HCT116 (cell line): ENCODE measurements at regions not wholly inside any gene's neighbourhood (a gene's known extent, or its start where the extent isn't known, plus 50 kb on each side); places are given as distances from the start of the nearest gene placed in this dataset.

Experiments used
- ATAC-seq: fragments of 200-7000 bp; cut with Tn5 transposase; 2 replicates; pipeline ENCODE4 v1.9.1; 2020; ENCODE audit warnings: mild to moderate bottlenecking, moderate library complexity
- BruUV-seq: library from RNA; stranded (reverse); fragments of 400-500 nt; replicated peaks from 2 replicates; lab custom pipeline; 2021; lab: Mats Ljungman, UMichigan
- CTCF ChIA-PET: fragments of 300-600 bp; sonication (Branson Sonifier 250); formaldehyde crosslinking; loops from one replicate; lab custom pipeline; 2021; ENCODE audit warnings: antibody characterized with exemption; lab: Charles Lee
- POLR2A ChIA-PET: fragments of 300-600, 350-600 bp; sonication (Branson Sonifier 250); formaldehyde crosslinking; loops from one replicate; lab custom pipeline; 2021; ENCODE audit warnings: antibody characterized with exemption; lab: Charles Lee
- RAD21 ChIA-PET, 2 experiments: fragments of 300-600 bp; sonication (Branson Sonifier 250); formaldehyde crosslinking; loops; one replicate each; lab custom pipeline; 2023; ENCODE audit warnings: low total read pairs in 2 of 2; ENCODE audit not compliant: uncharacterized antibody in 2 of 2, unreplicated experiment in 2 of 2, low non-redundant PET in 1 of 2; lab: Charles Lee
- DNase-seq: peaks from one replicate; pipeline ENCODE4 v3.0.0-alpha.2; 2010; ENCODE audit warnings: low read depth, low spot score
- H2AFZ ChIP-seq: fragments of 200-600 bp; shearing (Covaris generic), sonication (generic); 2 replicates; pipeline ENCODE4 v1.6.1; 2017; ENCODE audit warnings: low read depth, mixed run types, mixed read lengths, antibody characterized with exemption, low read length; ENCODE audit not compliant: poor library complexity, severe bottlenecking
- H3K27ac ChIP-seq: 2 replicates; pipeline ENCODE4 v1.5.1; 2012; ENCODE audit warnings: low read depth, low read length
- H3K27me3 ChIP-seq: fragments of 200-600 bp; sonication (generic); 2 replicates; pipeline ENCODE4 v1.6.1; 2016; ENCODE audit warnings: mixed run types, low read length, mixed read lengths; ENCODE audit not compliant: insufficient read depth
- H3K36me3 ChIP-seq, 2 experiments: fragments of 200-500 bp in 1 of 2; fragments of 200-600 bp in 1 of 2; sonication (Bioruptor generic) in 1 of 2; sonication (generic) in 1 of 2; 2 replicates each; pipeline versions ENCODE4 v1.5.1 to v1.6.1; 2014 to 2016; ENCODE audit warnings: low read length in 2 of 2, inconsistent platforms in 1 of 2, mixed read lengths in 1 of 2, mixed run types in 1 of 2; ENCODE audit not compliant: insufficient read depth in 2 of 2, control insufficient read depth in 1 of 2
- H3K4me1 ChIP-seq, 2 experiments: fragments of 200-600 bp in 1 of 2; sonication (generic) in 1 of 2; 2 replicates each; pipeline versions ENCODE4 v1.5.1 to v1.6.1; 2012 to 2017; ENCODE audit warnings: low read length in 2 of 2, inconsistent platforms in 1 of 2, mild to moderate bottlenecking in 1 of 2, mixed read lengths in 1 of 2, mixed run types in 1 of 2, moderate library complexity in 1 of 2; ENCODE audit not compliant: insufficient read depth in 2 of 2, control insufficient read depth in 1 of 2
- H3K4me2 ChIP-seq: fragments of 200-600 bp; sonication (generic); 2 replicates; pipeline ENCODE4 v1.6.1; 2017; ENCODE audit warnings: mixed run types, low read length, mixed read lengths
- H3K4me3 ChIP-seq, 2 experiments: fragments of 200-600 bp in 1 of 2; sonication (generic) in 1 of 2; replicated peaks in 1 of 2; 2 replicates each; pipeline ENCODE4 v1.5.1; 2011 to 2016; ENCODE audit warnings: low read length in 2 of 2, control low read depth in 1 of 2, low read depth in 1 of 2, mild to moderate bottlenecking in 1 of 2, mixed read lengths in 1 of 2, mixed run types in 1 of 2
- H3K79me2 ChIP-seq: fragments of 200-600 bp; sonication (generic); 2 replicates; pipeline ENCODE4 v1.6.1; 2017; ENCODE audit warnings: mild to moderate bottlenecking, mixed run types, low read length, moderate library complexity, mixed read lengths; ENCODE audit not compliant: insufficient read depth
- H3K9ac ChIP-seq: fragments of 200-600 bp; sonication (generic); 2 replicates; pipeline ENCODE4 v1.6.1; 2016; ENCODE audit warnings: low read length, mixed read lengths
- H3K9me2 ChIP-seq: fragments of 200-600 bp; sonication (generic), shearing (Covaris generic); 2 replicates; pipeline ENCODE4 v1.6.1; 2017; ENCODE audit warnings: mixed run types, mild to moderate bottlenecking, moderate library complexity; ENCODE audit not compliant: insufficient read depth
- H3K9me3 ChIP-seq, 2 experiments: fragments of 200-500 bp in 1 of 2; fragments of 200-600 bp in 1 of 2; sonication (Bioruptor generic) in 1 of 2; sonication (generic) in 1 of 2; 2 replicates each; pipeline ENCODE4 v1.6.1; 2014 to 2017; ENCODE audit warnings: low read length in 2 of 2, mixed read lengths in 2 of 2, inconsistent platforms in 1 of 2, low read depth in 1 of 2, mild to moderate bottlenecking in 1 of 2, mixed run types in 1 of 2, moderate library complexity in 1 of 2; ENCODE audit not compliant: control insufficient read depth in 1 of 2, insufficient read depth in 1 of 2
- H4K20me1 ChIP-seq: fragments of 200-600 bp; sonication (generic), shearing (Covaris generic); 2 replicates; pipeline ENCODE4 v1.6.1; 2017; ENCODE audit warnings: mixed run types, mild to moderate bottlenecking, moderate library complexity; ENCODE audit not compliant: insufficient read depth
- ATF3 ChIP-seq: IDR thresholded peaks from 2 replicates; pipeline ENCODE4 v1.6.1; 2012
- CTCF ChIP-seq, 3 experiments: fragments of 200-600 bp in 1 of 3; sonication (generic) in 1 of 3; IDR thresholded peaks in 2 of 3; conservative IDR thresholded peaks in 1 of 3; 2 replicates each; pipeline ENCODE4 v1.5.1; 2012 to 2017; ENCODE audit warnings: low read depth in 2 of 3, low read length in 2 of 3, antibody characterized with exemption in 1 of 3, borderline replicate concordance in 1 of 3, control low read depth in 1 of 3, mild to moderate bottlenecking in 1 of 3, mixed read lengths in 1 of 3, mixed run types in 1 of 3, moderate library complexity in 1 of 3; ENCODE audit not compliant: insufficient read depth in 1 of 3
- ELF1 ChIP-seq: IDR thresholded peaks from 2 replicates; pipeline ENCODE4 v1.6.1; 2012; ENCODE audit warnings: low read depth, borderline replicate concordance
- EZH2 ChIP-seq: fragments of 200-600 bp; sonication (generic); IDR thresholded peaks from 2 replicates; pipeline ENCODE4 v1.6.1; 2017; ENCODE audit warnings: antibody characterized with exemption, mixed run types
- POLR2AphosphoS5 ChIP-seq: IDR thresholded peaks from 2 replicates; pipeline ENCODE4 v1.6.1; 2011; ENCODE audit warnings: mild to moderate bottlenecking, low read depth, low read length, moderate library complexity
- RAD21 ChIP-seq: IDR thresholded peaks from 2 replicates; pipeline ENCODE4 v1.6.1; 2012; ENCODE audit warnings: low read depth, mild to moderate bottlenecking
- SRF ChIP-seq: IDR thresholded peaks from 2 replicates; pipeline ENCODE4 v1.6.1; 2012; ENCODE audit warnings: low read depth
- TCF7L2 ChIP-seq: IDR thresholded peaks from 2 replicates; pipeline ENCODE4 v1.7.0; 2011; ENCODE audit warnings: borderline replicate concordance, inconsistent platforms; ENCODE audit not compliant: insufficient read depth, insufficient read length; ENCODE audit errors: extremely low read depth
- YY1 ChIP-seq: IDR thresholded peaks from 2 replicates; pipeline ENCODE4 v1.6.1; 2011; ENCODE audit warnings: low read length, low read depth, moderate library complexity, mild to moderate bottlenecking; ENCODE audit not compliant: insufficient replicate concordance; ENCODE audit errors: extremely low read depth
- ZNF274 ChIP-seq: fragments of 200-500 bp; sonication (Bioruptor generic); IDR thresholded peaks from 2 replicates; pipeline ENCODE4 v1.6.1; 2014; ENCODE audit warnings: mild to moderate bottlenecking, low read depth, low read length, inconsistent platforms
- intact Hi-C: fragments of 100-400 bp; cut with micrococcal nuclease; formaldehyde crosslinking; loops from 2 replicates; pipeline ENCODE4 v1.10.0; 2022

- Histone ChIP-seq H3K9ac (no peak overlapping the region), H3K4me1 (no peaks in the 10 kb centered on the region), H3K4me3 (no peak overlapping the region), H3K27me3 (no peaks in the 10 kb centered on the region), H3K36me3 (no peaks in the 10 kb centered on the region), H3K79me2 (no peaks in the 10 kb centered on the region), H3K4me2 (no peak overlapping the region), H3K9me2 (no peaks in the 10 kb centered on the region), H3K27ac (no peak overlapping the region)
- RAD21 ChIA-PET, result no interaction called here
- intact Hi-C loops, result no loop called here
- ATAC-seq (no peak), DNase-seq (no peak)
- no TSS peak for BruUV-seq
- TF ChIP-seq YY1, result no peak
- TF ChIP-seq, all 23 proteins: peak for 0
- Histone ChIP-seq H2AFZ (no peak overlapping the region), H4K20me1 (no peaks in the 10 kb centered on the region), H3K9me3 (peaks cover 0 to 29% of the 10 kb centered on the region in 2 experiments; a peak in 2 of 4 replicates)
- ChIA-PET CTCF (no interaction called here), POLR2A (no interaction called here)
Measured at GRCh38 chr3:3632449-3632848, 166.8 kb upstream of the LRRN1 start.

GRCh38 chr3:3631114-3631513 is 168.1 kb upstream of the LRRN1 start:
- Histone ChIP-seq H3K9me2 (no peaks in the 10 kb centered on the region), H3K36me3 (no peaks in the 10 kb centered on the region), H3K4me2 (no peak overlapping the region), H3K4me3 (no peak overlapping the region), H3K27me3 (no peaks in the 10 kb centered on the region)
- intact Hi-C loops, result no loop called here
- POLR2A ChIA-PET, result no interaction called here
- TF ChIP-seq ZNF274 (no peak), TCF7L2 (no peak), POLR2AphosphoS5 (no peak), ATF3 (no peak), CTCF (IDR thresholded peaks at IDR 0.05 in 2 of 3, conservative IDR thresholded peaks at IDR 0.05 in 1 of 3; ENCODE audit: borderline replicate concordance in 1 of 3, insufficient read depth in 1 of 3, low read depth in 2 of 3, low read length in 2 of 3) (no peak), ELF1 (no peak), SRF (no peak), RAD21 (no peak), EZH2 (no peak)
- TF ChIP-seq, all 23 proteins: peak for 0
- BruUV-seq, result no TSS peak
- peaks cover 7 to 33% of the 10 kb centered on the region in 2 experiments; a peak in 2 of 4 replicates for H3K9me3 ChIP-seq
- ChIA-PET RAD21 (no interaction called here), CTCF (no interaction called here)
- no peaks in the 10 kb centered on the region for H4K20me1 ChIP-seq
- ATAC-seq (no peak), DNase-seq (no peak)
- no peak overlapping the region for H3K27ac ChIP-seq
- H3K4me1 ChIP-seq, result no peaks in the 10 kb centered on the region
- H2AFZ ChIP-seq, result no peak overlapping the region
- H3K9ac ChIP-seq, result no peak overlapping the region
- H3K79me2 ChIP-seq, result no peaks in the 10 kb centered on the region
